ENCODE measurements at regions not wholly inside any gene's neighbourhood (a gene's known extent, or its start where the extent isn't known, plus 50 kb on each side); places are given as distances from the start of the nearest gene placed in this dataset.

DNA sequence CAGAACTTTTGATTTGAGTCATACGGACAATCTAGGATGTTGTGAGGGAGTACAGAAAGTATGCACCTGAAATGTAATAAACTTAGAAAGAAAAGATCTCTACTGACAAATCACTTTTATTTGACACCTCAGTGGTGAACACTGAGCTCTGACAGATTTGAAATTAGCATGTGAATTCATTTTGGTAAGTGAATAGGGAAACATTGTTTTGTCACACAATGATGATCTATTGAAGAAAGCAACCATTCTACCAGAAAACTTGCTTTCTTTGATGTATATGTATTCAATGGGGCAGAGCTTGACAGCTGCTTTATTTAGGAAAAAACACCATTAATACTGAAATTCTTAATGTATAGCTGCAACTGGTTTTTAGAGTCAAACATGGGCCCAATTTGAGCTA, 500.5 kb downstream of the CCDC85A start:
- Histone ChIP-seq H3K27me3 (no peaks in the 10 kb centered on the region), H3K36me3 (no peaks in the 10 kb centered on the region), H3K4me1 (no peaks in the 10 kb centered on the region), H3K4me3 (no peak overlapping the region), H3K9me3 (no peaks in the 10 kb centered on the region), H3K27ac (no peak overlapping the region)
- DNase-seq = no peak
- TF ChIP-seq, protein P1, sequence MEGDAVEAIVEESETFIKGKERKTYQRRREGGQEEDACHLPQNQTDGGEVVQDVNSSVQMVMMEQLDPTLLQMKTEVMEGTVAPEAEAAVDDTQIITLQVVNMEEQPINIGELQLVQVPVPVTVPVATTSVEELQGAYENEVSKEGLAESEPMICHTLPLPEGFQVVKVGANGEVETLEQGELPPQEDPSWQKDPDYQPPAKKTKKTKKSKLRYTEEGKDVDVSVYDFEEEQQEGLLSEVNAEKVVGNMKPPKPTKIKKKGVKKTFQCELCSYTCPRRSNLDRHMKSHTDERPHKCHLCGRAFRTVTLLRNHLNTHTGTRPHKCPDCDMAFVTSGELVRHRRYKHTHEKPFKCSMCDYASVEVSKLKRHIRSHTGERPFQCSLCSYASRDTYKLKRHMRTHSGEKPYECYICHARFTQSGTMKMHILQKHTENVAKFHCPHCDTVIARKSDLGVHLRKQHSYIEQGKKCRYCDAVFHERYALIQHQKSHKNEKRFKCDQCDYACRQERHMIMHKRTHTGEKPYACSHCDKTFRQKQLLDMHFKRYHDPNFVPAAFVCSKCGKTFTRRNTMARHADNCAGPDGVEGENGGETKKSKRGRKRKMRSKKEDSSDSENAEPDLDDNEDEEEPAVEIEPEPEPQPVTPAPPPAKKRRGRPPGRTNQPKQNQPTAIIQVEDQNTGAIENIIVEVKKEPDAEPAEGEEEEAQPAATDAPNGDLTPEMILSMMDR (IDR thresholded peaks at IDR 0.05) = no peak
- no peak for TF ChIP-seq POLR2A (IDR thresholded peaks at IDR 0.05)

DNA sequence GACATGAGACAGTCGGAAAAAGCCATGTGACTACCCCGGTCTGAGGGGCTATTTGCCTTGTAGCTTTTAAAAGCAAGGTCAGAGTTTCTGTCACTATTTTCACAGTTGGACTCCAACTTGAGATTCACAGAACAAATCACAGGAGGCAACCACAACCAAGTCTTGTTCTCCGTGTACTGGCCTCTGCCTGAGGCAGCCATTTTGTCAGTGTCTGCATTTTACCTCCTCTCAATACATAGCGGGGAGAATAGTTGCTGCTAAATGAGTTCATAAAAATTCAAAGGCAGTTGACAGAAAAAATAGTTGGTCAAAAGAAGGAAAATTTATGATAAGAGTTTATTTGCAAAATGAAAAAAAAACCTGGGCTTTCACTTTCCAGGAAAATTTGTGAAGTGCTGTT, 501.4 kb downstream of the CCDC85A start:
- no peaks in the 10 kb centered on the region for H3K4me1 ChIP-seq
- H3K27ac ChIP-seq = no peak overlapping the region
- no peaks in the 10 kb centered on the region for H3K9me3 ChIP-seq
- no peaks in the 10 kb centered on the region for H3K36me3 ChIP-seq
- H3K27me3 ChIP-seq = no peaks in the 10 kb centered on the region
- no peak for DNase-seq
- TF ChIP-seq POLR2A (IDR thresholded peaks at IDR 0.05) = no peak
- TF ChIP-seq, protein P1 (IDR thresholded peaks at IDR 0.05) = no peak
- H3K4me3 ChIP-seq = no peak overlapping the region

DNA sequence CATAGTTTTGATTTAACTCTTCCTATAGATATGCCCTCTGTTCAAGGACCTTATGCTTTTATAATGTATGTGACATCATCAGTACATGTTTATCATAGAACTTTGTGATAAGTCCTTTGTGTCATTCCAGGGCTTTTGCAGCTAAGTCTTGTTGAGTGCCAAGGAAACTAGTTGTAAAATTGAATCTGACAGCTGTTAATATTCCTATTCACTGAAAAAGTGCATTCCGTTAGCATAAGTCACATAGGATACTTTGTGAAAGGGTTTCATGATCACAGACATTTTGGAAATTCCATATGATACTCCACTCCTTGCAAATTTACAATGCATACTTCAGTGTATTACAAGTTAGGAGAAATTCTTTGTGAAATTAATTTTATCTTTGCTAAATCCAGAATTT, 503.4 kb downstream of the CCDC85A start:
- no peaks in the 10 kb centered on the region for H3K4me1 ChIP-seq
- H3K27ac ChIP-seq = no peak overlapping the region
- no peaks in the 10 kb centered on the region for H3K36me3 ChIP-seq
- H3K27me3 ChIP-seq = no peaks in the 10 kb centered on the region
- TF ChIP-seq, protein P1 (IDR thresholded peaks at IDR 0.05) = no peak
- no peak for TF ChIP-seq POLR2A (IDR thresholded peaks at IDR 0.05)
- DNase-seq = no peak
- no peaks in the 10 kb centered on the region for H3K9me3 ChIP-seq
- no peak overlapping the region for H3K4me3 ChIP-seq

DNA sequence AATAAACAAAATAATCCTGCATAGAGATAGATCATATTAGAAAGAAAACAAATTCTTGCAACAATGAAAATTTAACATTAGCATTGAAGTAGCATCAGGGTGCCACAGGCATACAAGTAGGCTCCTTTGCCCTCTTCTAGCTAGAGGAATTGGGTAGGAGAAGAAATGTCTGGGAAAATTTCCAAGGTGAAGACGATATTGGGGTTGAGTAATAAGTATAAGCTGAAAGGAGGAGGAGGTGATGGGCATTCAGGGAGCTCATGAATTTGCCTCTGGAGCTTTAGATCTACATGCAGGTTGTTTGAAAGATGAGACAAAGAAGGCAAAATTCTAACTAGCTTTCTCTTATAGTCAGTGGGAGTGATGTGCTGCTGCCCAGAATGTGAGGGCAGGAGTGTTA, 504.9 kb downstream of the CCDC85A start:
- no peak for TF ChIP-seq POLR2A (IDR thresholded peaks at IDR 0.05)
- TF ChIP-seq, protein P1 (IDR thresholded peaks at IDR 0.05) = no peak
- Histone ChIP-seq H3K4me1 (no peaks in the 10 kb centered on the region), H3K27ac (no peak overlapping the region), H3K27me3 (no peaks in the 10 kb centered on the region), H3K9me3 (no peaks in the 10 kb centered on the region), H3K4me3 (no peak overlapping the region), H3K36me3 (no peaks in the 10 kb centered on the region)
- DNase-seq = no peak

DNA sequence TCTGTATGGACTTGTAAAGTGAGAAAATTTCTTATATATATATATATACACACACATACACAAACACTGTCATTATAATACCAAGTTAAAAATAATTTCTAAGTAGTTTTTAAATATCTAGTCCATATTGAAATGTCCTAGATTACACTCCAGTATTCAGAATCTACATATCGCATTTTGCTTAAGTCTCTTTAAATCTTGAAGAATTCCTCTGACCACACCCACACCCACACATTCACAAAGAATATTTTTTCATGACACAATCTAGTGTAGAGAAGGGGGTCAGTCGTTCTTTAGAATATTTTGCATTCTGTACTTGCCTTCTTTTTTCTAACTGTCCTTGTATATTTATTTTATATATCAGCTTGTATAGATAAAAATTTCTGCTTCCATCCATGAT, 509.7 kb downstream of the CCDC85A start:
- no peak overlapping the region for H3K4me3 ChIP-seq
- no peaks in the 10 kb centered on the region for H3K36me3 ChIP-seq
- no peaks in the 10 kb centered on the region for H3K27me3 ChIP-seq
- no peaks in the 10 kb centered on the region for H3K4me1 ChIP-seq
- no peak overlapping the region for H3K27ac ChIP-seq
- TF ChIP-seq, protein P1 (IDR thresholded peaks at IDR 0.05) = no peak
- no peak for DNase-seq
- H3K9me3 ChIP-seq = no peaks in the 10 kb centered on the region

DNA sequence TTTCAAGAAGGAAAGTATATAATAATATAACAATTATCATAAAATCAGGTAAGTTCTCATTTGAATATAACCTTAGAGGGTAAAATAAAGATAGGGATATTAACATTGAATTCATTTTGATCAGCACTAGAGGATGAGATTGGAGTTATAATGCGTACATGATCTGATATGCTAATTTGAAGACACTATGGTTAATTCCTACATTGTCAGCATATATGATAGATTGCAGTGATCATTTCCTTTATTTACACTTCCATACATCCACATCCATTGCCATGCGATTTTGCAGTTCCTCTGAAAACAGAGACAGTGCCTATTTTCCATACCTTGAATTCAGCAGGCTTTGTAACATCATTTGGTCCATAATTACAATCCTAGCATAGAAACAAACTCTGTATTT, 519.2 kb downstream of the CCDC85A start:
- no peak overlapping the region for H3K4me3 ChIP-seq
- no peaks in the 10 kb centered on the region for H3K36me3 ChIP-seq
- H3K27ac ChIP-seq = no peak overlapping the region
- H3K4me1 ChIP-seq = no peaks in the 10 kb centered on the region
- no peak for DNase-seq
- TF ChIP-seq, protein P1 (IDR thresholded peaks at IDR 0.05) = no peak
- TF ChIP-seq POLR2A (IDR thresholded peaks at IDR 0.05) = no peak
- no peaks in the 10 kb centered on the region for H3K9me3 ChIP-seq
- no peaks in the 10 kb centered on the region for H3K27me3 ChIP-seq
